Skeletal muscle satellite cell (primary cell): ENCODE measurements at regions not wholly inside any gene's neighbourhood (a gene's known extent, or its start where the extent isn't known, plus 50 kb on each side); places are given as distances from the start of the nearest gene placed in this dataset.
"Not testable (repeated sequence)": the region's sequence is repeated elsewhere in the genome, so short reads cannot be mapped to it uniquely, and the experiment has no call there.

ENCODE experiments used
- H3K27me3 ChIP-seq: 2 replicates; pipeline ENCODE4 v1.7.0; 2013; ENCODE audit warnings: low read length; ENCODE audit not compliant: control insufficient read depth, insufficient read depth
- H3K36me3 ChIP-seq: 2 replicates; pipeline ENCODE4 v1.7.0; 2013; ENCODE audit warnings: mild to moderate bottlenecking, control low read depth, low read length; ENCODE audit not compliant: insufficient read depth
- H3K4me1 ChIP-seq: 2 replicates; pipeline ENCODE4 v1.7.0; 2013; ENCODE audit warnings: low read length; ENCODE audit not compliant: control insufficient read depth, insufficient read depth
- H3K4me2 ChIP-seq: 2 replicates; pipeline ENCODE4 v1.7.0; 2013; ENCODE audit warnings: mild to moderate bottlenecking, low read length
- H3K4me3 ChIP-seq: 2 replicates; pipeline ENCODE4 v1.7.0; 2013; ENCODE audit warnings: low read length
- H3K9ac ChIP-seq: 2 replicates; pipeline ENCODE4 v1.7.0; 2013; ENCODE audit warnings: mild to moderate bottlenecking, low read depth, low read length, moderate library complexity
- H3K9me3 ChIP-seq: replicated peaks from 2 replicates; pipeline ENCODE4 v1.7.0; 2013; ENCODE audit warnings: mild to moderate bottlenecking, control low read depth, low read length

DNA sequence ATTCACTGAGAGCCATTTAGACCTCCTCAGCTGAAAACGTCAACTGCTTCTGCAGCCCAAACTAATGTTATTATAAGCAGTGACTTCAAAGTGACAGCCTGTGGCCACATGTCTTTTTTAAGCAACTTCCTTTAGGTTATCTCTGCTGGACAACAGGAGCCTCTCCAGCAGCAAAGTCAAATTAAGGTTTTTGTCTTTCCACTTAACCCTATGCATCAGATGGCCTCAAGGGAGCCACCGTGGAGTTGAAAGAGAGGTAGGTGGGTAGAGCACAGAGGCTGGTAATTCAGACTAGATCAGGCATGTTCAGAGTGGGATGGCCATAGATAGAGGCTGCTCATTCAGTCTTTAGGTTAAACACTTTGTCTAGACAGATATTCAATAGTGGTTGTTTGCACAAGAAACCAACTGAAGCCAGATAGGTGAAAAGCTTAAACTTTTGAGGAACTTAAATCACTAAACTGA is 300.6 kb upstream of the ECI2 start:
- Histone ChIP-seq H3K9me3 (no peaks in the 10 kb centered on the region), H3K27me3 (no peaks in the 10 kb centered on the region), H3K4me3 (no peak overlapping the region), H3K36me3 (no peaks in the 10 kb centered on the region), H3K4me2 (no peak overlapping the region), H3K9ac (no peak overlapping the region), H3K4me1 (no peaks in the 10 kb centered on the region)

DNA sequence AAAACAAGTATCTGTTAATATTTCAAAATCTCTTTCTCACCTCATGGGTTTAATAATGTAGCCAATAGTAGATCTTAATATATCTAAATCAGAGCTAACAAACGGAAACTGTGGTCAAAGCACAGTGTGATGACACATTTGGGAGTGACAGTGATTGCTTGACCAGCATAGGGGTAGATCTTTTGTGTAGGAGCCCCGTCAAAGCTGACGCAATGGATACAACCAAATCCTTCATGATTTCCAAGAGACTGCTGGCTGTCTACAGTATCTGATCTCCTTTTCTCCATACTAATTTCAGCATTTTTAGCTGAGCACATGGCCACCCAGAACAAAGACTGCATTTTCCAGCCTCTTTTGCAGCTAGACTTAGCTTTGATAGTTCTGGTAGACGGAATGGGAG is 299.3 kb upstream of the ECI2 start:
- Histone ChIP-seq H3K36me3 (no peaks in the 10 kb centered on the region), H3K4me3 (no peak overlapping the region), H3K4me1 (no peaks in the 10 kb centered on the region), H3K27me3 (no peaks in the 10 kb centered on the region), H3K4me2 (no peak overlapping the region), H3K9me3 (no peaks in the 10 kb centered on the region), H3K9ac (no peak overlapping the region)

DNA sequence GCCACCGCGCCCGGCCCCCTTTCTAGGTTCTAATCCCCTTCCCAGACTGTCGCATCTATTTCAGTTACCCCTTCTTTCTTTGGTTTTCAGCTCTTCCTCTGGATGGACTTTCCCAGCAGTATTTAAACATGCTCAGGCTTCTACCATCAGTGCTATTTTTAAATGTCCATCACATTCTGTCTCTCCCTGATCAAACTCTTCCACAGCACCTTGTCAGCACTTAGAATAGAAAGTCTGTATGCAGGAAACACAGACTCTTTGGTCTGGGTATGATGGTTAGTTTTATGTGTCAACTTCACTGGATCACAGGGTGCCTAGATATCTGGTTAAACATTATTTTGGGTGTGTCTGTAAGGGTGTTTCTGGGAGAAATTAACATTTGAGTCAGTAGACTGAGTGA is 297.8 kb upstream of the ECI2 start:
- Histone ChIP-seq H3K4me1 (no peaks in the 10 kb centered on the region), H3K9ac (no peak overlapping the region), H3K4me2 (no peak overlapping the region), H3K27me3 (no peaks in the 10 kb centered on the region), H3K9me3 (no peaks in the 10 kb centered on the region), H3K36me3 (no peaks in the 10 kb centered on the region), H3K4me3 (no peak overlapping the region)

DNA sequence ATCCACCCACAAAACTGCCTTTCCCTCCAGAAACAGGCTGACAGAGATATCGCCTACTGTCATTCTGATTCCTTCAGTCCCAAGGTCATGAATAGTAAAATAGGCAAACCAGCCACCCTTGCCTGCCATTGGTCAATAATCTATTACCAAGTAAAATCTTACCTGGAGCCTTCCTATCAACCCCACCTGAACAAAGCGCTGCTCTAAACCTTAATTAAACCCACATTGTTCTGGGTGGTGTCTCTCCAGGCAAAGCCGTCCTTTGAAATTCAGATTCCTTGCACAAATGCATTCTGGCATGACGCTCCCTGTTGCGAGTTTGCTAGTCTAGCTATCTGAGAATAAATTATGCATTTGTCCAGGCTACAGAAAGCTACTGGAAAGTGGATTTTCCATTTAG is 291.6 kb upstream of the ECI2 start:
- Histone ChIP-seq H3K9ac (no peak overlapping the region), H3K36me3 (no peaks in the 10 kb centered on the region), H3K4me2 (no peak overlapping the region), H3K4me3 (no peak overlapping the region), H3K27me3 (no peaks in the 10 kb centered on the region), H3K4me1 (no peaks in the 10 kb centered on the region), H3K9me3 (no peaks in the 10 kb centered on the region)

DNA sequence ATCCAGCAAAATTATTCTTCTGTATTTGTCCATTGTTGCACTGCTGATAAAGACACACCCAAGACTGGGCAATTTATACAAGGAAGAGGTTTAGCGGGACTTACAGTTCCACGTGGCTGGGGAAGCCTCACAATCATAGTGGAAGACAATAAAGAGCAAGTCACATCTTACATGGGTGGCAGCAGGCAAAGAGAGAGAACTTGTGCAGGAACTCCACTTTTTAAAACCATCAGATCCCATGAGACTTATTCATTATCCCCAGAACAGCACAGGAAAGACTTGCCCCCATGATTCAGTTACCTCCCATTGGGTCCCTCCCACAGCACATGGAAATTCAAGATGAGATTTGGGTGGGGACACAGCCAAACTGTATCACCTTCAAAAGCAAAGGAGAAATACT is 286.5 kb upstream of the ECI2 start:
- no peaks in the 10 kb centered on the region for H3K36me3 ChIP-seq
- no peak overlapping the region for H3K4me3 ChIP-seq
- H3K4me2 ChIP-seq: no peak overlapping the region
- no peak overlapping the region for H3K9ac ChIP-seq
- no peaks in the 10 kb centered on the region for H3K4me1 ChIP-seq
- no peaks in the 10 kb centered on the region for H3K27me3 ChIP-seq
- no peaks in the 10 kb centered on the region for H3K9me3 ChIP-seq

DNA sequence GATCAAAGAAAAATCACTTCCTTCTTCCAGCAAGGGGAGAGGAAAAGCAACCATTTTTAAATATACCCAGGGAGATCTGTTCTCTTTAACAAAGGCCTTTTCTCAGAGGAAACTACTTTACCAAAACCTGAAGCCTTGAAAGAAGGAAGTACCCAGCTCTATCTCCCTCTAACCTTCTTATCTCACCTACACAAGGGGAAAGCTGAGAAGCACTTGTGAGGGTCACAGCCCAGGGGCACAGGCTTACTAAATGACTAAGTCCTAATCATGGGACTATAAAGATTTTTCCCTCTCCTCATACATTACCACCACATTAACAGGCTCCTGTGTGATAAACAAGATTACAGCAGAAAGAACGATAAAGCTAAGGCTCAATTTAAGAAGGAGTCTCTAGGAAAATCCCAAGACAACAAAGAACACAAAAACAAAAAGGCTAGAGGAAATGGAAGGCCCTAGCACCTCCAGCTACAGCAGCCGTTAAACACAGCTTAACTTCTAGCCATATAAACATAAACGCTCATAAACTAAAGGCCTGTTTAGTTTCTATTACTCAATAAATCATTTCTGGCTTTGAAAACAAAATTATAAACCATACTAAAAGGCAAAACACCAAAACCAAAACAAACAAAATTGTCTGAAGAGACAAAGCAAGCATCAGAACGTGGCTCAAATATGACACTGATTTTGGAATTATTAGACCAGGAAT is 284.9 kb upstream of the ECI2 start:
- Histone ChIP-seq H3K36me3 (no peaks in the 10 kb centered on the region), H3K4me3 (no peak overlapping the region), H3K27me3 (no peaks in the 10 kb centered on the region), H3K9ac (no peak overlapping the region), H3K9me3 (no peaks in the 10 kb centered on the region), H3K4me2 (no peak overlapping the region), H3K4me1 (no peaks in the 10 kb centered on the region)

DNA sequence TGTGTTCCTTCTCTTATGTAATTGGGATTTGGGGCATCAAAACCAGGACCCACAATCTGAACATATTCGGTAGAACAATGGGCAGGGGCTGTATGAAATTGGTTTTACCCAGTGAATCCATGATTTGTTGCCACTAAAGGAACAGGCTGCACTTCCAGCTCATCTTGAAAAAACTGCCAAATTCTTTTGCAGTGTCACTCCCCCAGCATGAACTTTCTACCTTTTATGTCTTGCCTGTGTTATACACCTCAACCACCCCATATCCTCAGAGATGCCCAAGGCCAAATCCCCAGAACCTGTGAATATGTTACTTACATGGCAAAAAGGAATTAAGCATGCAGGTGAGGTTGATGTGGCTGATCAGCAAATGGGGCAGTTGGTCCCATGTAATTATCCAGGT is 280.2 kb upstream of the ECI2 start:
- no peak overlapping the region for H3K4me3 ChIP-seq
- H3K9ac ChIP-seq: no peak overlapping the region
- H3K4me1 ChIP-seq: no peaks in the 10 kb centered on the region
- H3K4me2 ChIP-seq: no peak overlapping the region
- no peaks in the 10 kb centered on the region for H3K9me3 ChIP-seq
- H3K36me3 ChIP-seq: no peaks in the 10 kb centered on the region
- H3K27me3 ChIP-seq: no peaks in the 10 kb centered on the region

DNA sequence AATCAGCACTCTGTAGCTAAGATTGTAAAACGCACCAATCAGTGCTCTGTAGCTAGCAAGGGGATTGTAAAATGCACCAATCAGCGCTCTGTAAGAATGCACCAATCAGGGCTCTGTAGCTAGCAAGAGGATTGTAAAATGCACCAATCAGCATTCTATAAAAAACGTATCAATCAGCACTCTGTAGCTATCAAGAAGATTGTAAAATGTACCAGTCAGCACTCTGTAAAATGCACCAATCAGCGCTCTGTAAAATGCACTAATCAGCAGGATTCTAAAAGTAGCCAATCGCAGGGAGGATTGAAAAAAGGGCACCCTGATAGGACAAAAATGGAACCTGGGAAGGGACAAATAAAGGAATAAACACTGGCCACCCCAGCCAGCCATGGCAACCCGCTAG is 278.7 kb upstream of the ECI2 start:
- H3K4me3 ChIP-seq, H3K4me1 ChIP-seq, H3K36me3 ChIP-seq, H3K4me2 ChIP-seq, H3K9ac ChIP-seq, H3K9me3 ChIP-seq, H3K27me3 ChIP-seq: not testable (repeated sequence)

DNA sequence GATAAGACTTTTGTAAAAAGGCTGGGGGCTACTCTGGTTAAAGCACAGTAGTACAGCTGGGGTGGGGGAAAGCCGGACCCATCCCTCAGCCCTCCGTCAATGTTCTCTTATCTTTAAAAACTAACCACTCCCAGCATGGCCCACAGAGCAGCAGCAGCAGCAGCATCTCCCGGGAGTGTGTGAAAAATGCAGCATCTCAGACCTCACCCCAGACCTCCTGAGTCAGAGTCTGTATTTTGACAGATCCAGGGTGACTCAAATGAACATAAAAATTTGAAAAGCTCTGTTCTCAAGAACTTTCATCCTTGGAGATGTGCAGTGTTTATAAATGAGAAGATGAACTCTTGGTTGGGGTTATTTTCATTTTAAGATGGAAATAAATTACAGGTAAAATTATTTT is 277.7 kb upstream of the ECI2 start:
- no peaks in the 10 kb centered on the region for H3K9me3 ChIP-seq
- H3K27me3 ChIP-seq: no peaks in the 10 kb centered on the region
- no peak overlapping the region for H3K4me3 ChIP-seq
- H3K9ac ChIP-seq: peak overlapping the region; percentile 35
- H3K4me2 ChIP-seq: no peak overlapping the region
- H3K36me3 ChIP-seq: no peaks in the 10 kb centered on the region
- no peaks in the 10 kb centered on the region for H3K4me1 ChIP-seq

DNA sequence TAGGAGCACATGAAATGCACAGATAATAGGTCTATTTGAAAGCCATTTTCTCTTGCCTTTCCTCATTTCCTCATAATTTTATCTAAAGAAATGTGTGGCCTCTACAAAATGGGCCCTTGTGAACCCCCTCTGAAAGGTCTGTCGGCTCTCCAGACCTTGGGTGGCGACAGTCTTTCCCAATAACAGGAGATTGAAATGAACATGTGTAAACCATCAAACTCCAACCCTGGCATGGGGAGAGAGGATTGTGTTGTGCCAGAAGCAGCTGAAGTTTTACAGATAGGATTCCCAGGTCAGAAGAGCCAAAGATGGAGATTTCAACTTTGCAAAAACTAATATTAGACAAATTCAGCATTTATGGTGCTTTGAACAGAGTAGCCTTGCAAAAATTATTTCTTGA is 277.1 kb upstream of the ECI2 start:
- H3K9me3 ChIP-seq: no peaks in the 10 kb centered on the region
- no peak overlapping the region for H3K4me2 ChIP-seq
- H3K9ac ChIP-seq: no peak overlapping the region
- H3K4me1 ChIP-seq: no peaks in the 10 kb centered on the region
- H3K27me3 ChIP-seq: no peaks in the 10 kb centered on the region
- no peaks in the 10 kb centered on the region for H3K36me3 ChIP-seq
- H3K4me3 ChIP-seq: no peak overlapping the region

DNA sequence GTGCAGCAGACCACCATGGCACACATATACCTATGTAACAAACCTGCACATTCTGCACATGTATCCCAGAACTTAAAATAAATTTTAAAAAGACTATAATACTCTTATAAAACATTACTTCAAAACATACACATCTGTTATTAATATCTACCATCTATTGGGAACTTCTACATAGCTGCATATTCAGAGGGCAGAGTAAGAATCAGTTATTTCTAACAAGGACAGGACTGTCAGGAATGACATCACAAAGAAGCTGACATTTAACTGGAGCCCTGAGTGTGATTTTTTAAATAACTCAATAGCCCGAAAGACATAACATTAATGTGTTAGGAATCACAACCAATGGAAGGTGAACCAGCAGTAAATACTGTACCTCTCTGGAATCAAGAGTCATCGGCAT is 276.7 kb upstream of the ECI2 start:
- no peaks in the 10 kb centered on the region for H3K27me3 ChIP-seq
- no peaks in the 10 kb centered on the region for H3K36me3 ChIP-seq
- H3K4me1 ChIP-seq: no peaks in the 10 kb centered on the region
- H3K9ac ChIP-seq: no peak overlapping the region
- H3K4me3 ChIP-seq: no peak overlapping the region
- no peak overlapping the region for H3K4me2 ChIP-seq
- H3K9me3 ChIP-seq: no peaks in the 10 kb centered on the region

DNA sequence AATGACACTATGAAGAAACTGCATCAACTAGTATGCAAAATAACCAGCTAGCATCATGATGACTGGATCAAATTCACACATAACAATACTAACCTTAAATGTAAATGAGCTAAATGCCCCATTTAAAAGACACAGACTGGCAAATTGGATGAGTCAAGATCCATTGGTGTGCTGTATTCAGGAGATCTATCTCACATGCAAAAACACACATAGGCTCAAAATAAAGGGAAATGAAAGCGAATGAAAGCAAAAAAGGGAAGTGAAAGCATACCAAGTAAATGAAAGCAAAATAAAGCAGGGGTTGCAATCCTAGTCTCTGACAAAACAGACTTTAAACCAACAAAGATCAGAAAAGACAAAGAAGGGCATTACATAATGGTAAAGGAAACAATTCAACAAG is 272.3 kb upstream of the ECI2 start:
- H3K4me3 ChIP-seq, H3K9ac ChIP-seq, H3K4me2 ChIP-seq, H3K27me3 ChIP-seq, H3K9me3 ChIP-seq, H3K36me3 ChIP-seq: not testable (repeated sequence)
- peaks cover 15% of the 10 kb centered on the region for H3K4me1 ChIP-seq
